SU-DHL-6 (cell line): ENCODE measurements at regions not wholly inside any gene's neighbourhood (a gene's known extent, or its start where the extent isn't known, plus 50 kb on each side); places are given as distances from the start of the nearest gene placed in this dataset.

ENCODE experiments used
- EZH2phosphoT487 ChIP-seq: fragments of 200-600 bp; sonication (generic), shearing (Covaris generic); conservative IDR thresholded peaks from 2 replicates; pipeline ENCODE4 v1.6.1; 2018; ENCODE audit warnings: mild to moderate bottlenecking, antibody characterized with exemption, low read length, moderate library complexity, mixed read lengths
- TF ChIP-seq, protein P1 (sequence below): fragments of 200-600 bp; sonication (generic); IDR thresholded peaks from one replicate; pipeline ENCODE4 v1.5.1; 2017; ENCODE audit warnings: antibody characterized with exemption, mild to moderate bottlenecking, low read length, moderate library complexity; ENCODE audit not compliant: insufficient read depth, poor library complexity, severe bottlenecking

DNA sequence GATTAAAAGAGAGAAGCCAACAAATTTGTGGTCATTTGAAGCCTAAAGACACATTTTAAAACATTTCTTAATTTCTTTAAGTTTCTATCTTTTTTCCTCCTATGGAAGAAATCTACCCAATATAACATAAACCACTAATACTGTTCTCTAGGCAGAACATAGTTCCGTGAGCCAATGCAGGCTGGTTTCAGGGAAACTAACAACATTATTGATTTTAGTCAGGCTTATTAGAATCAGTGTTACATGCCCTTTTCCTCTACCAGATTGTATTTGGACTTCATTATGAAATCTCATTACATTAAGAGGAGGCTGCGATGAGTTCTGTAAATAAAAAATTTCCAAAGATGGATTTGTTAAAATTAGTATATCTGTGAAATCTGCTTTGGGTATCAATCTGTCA is 249.9 kb downstream of the PTBP2 start:
- TF ChIP-seq, protein P1, sequence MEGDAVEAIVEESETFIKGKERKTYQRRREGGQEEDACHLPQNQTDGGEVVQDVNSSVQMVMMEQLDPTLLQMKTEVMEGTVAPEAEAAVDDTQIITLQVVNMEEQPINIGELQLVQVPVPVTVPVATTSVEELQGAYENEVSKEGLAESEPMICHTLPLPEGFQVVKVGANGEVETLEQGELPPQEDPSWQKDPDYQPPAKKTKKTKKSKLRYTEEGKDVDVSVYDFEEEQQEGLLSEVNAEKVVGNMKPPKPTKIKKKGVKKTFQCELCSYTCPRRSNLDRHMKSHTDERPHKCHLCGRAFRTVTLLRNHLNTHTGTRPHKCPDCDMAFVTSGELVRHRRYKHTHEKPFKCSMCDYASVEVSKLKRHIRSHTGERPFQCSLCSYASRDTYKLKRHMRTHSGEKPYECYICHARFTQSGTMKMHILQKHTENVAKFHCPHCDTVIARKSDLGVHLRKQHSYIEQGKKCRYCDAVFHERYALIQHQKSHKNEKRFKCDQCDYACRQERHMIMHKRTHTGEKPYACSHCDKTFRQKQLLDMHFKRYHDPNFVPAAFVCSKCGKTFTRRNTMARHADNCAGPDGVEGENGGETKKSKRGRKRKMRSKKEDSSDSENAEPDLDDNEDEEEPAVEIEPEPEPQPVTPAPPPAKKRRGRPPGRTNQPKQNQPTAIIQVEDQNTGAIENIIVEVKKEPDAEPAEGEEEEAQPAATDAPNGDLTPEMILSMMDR, result no peak
- TF ChIP-seq EZH2phosphoT487, result no peak
